ENCODE measurements at regions not wholly inside any gene's neighbourhood (a gene's known extent, or its start where the extent isn't known, plus 50 kb on each side); places are given as distances from the start of the nearest gene placed in this dataset.

- Histone ChIP-seq H4K20me1 (replicated peaks in 1 of 2; ENCODE audit: control insufficient read depth in 1 of 2, insufficient read depth in 2 of 2, low read length in 2 of 2) (no peaks in the 10 kb centered on the region), H3K9ac (replicated peaks in 1 of 4; ENCODE audit: extremely low read depth in 1 of 4, low read depth in 3 of 4, low read length in 3 of 4) (no peak overlapping the region), H4K8ac (ENCODE audit: extremely low read depth, insufficient read depth, low read length) (no peak overlapping the region), H3K4ac (replicated peaks; ENCODE audit: insufficient read length, low read depth, low read length) (no peak overlapping the region), H3K36me3 (ENCODE audit: control insufficient read depth in 2 of 4, insufficient read depth in 4 of 4, low read length in 3 of 4) (no peaks in the 10 kb centered on the region), H3K4me3 (ENCODE audit: extremely low read depth in 1 of 4, insufficient read depth in 2 of 4, low read depth in 3 of 4, low read length in 4 of 4) (no peak overlapping the region), H2BK12ac (ENCODE audit: low read depth, low read length) (no peak overlapping the region), H2AK5ac (ENCODE audit: low read depth, low read length) (no peak overlapping the region), H4K91ac (replicated peaks; ENCODE audit: insufficient read length, low read length) (no peak overlapping the region), H2BK15ac (ENCODE audit: low read length) (no peak overlapping the region), H3K18ac (ENCODE audit: extremely low read depth, low read length) (no peak overlapping the region), H3K14ac (ENCODE audit: insufficient read length) (no peak overlapping the region), H3K79me1 (ENCODE audit: low read depth, low read length) (no peaks in the 10 kb centered on the region), H2BK20ac (ENCODE audit: low read length) (no peak overlapping the region), H2BK120ac (replicated peaks; ENCODE audit: low read depth, low read length) (no peak overlapping the region), H3K4me1 (replicated peaks in 1 of 4; ENCODE audit: control insufficient read depth in 3 of 4, insufficient read depth in 4 of 4, low read length in 3 of 4) (no peaks in the 10 kb centered on the region), H3K4me2 (ENCODE audit: insufficient read depth in 1 of 2, low read depth in 2 of 2, low read length in 2 of 2) (no peak overlapping the region), H3K27me3 (replicated peaks in 1 of 4; ENCODE audit: control insufficient read depth in 3 of 4, extremely low read depth in 1 of 4, insufficient read depth in 3 of 4, low read length in 3 of 4) (no peaks in the 10 kb centered on the region), H3K79me2 (ENCODE audit: control insufficient read depth in 1 of 2, insufficient read depth in 2 of 2, low read length in 2 of 2) (no peaks in the 10 kb centered on the region), H4K5ac (ENCODE audit: insufficient read length, low read depth, low read length) (no peak overlapping the region), H3K56ac (replicated peaks; ENCODE audit: insufficient read length, low read depth, low read length) (no peak overlapping the region), H3K27ac (ENCODE audit: low read depth, low read length) (no peak overlapping the region), H3K23ac (ENCODE audit: insufficient read length) (no peak overlapping the region), H3K9me3 (ENCODE audit: insufficient read depth in 2 of 2, low read depth in 1 of 2, low read length in 1 of 2) (no peaks in the 10 kb centered on the region), H3K23me2 (ENCODE audit: low read depth, low read length) (no peaks in the 10 kb centered on the region), H2BK5ac (ENCODE audit: low read depth, low read length) (no peak overlapping the region), H2AFZ (ENCODE audit: low read length) (no peak overlapping the region)
- DNase-seq (ENCODE audit: low read depth in 1 of 2, low spot score in 2 of 2) (no peak), FAIRE-seq (no peak)
- CTCF ChIA-PET (ENCODE audit: partially characterized antibody): interaction anchor here (0.9 to 1.0 kb wide), 2 partner anchors 48 to 395 kb away, joined by 3 read pairs; no protein-coding TSS in a partner anchor
- POLR2A ChIA-PET (ENCODE audit: partially characterized antibody): no interaction called here
- TF ChIP-seq MAFK (IDR thresholded peaks at IDR 0.05; ENCODE audit: low read depth, low read length) (no peak), SRF (IDR thresholded peaks at IDR 0.05; ENCODE audit: low read depth, low read length) (no peak), CBX8 (IDR thresholded peaks at IDR 0.05; ENCODE audit: borderline replicate concordance, low read depth, low read length) (no peak), KDM5A (IDR thresholded peaks at IDR 0.05; ENCODE audit: low read length) (no peak), SAP30 (IDR thresholded peaks at IDR 0.05; ENCODE audit: insufficient read depth, insufficient replicate concordance, low read length) (no peak), TBP (IDR thresholded peaks at IDR 0.05; ENCODE audit: low read depth, low read length) (no peak), RFX5 (IDR thresholded peaks at IDR 0.05; ENCODE audit: borderline replicate concordance, low read depth, low read length) (no peak), HDAC6 (IDR thresholded peaks at IDR 0.05; ENCODE audit: low read depth, low read length) (no peak), RNF2 (IDR thresholded peaks at IDR 0.05; ENCODE audit: borderline replicate concordance, low read depth, low read length, missing control alignments, poor library complexity, severe bottlenecking) (no peak), SIN3A (conservative IDR thresholded peaks at IDR 0.05 in 1 of 2, IDR thresholded peaks at IDR 0.05 in 1 of 2; ENCODE audit: low read depth in 1 of 2, low read length in 2 of 2) (no peak), HDAC2 (IDR thresholded peaks at IDR 0.05; ENCODE audit: borderline replicate concordance in 1 of 2, low read depth in 2 of 2, low read length in 2 of 2) (no peak), RAD21 (IDR thresholded peaks at IDR 0.05 in 1 of 2, conservative IDR thresholded peaks at IDR 0.05 in 1 of 2; ENCODE audit: low read depth in 2 of 2, low read length in 2 of 2) (no peak), YY1 (IDR thresholded peaks at IDR 0.05; ENCODE audit: low read depth, low read length) (no peak), NRF1 (IDR thresholded peaks at IDR 0.05; ENCODE audit: low read depth, low read length) (no peak)
- TF ChIP-seq, protein P1, sequence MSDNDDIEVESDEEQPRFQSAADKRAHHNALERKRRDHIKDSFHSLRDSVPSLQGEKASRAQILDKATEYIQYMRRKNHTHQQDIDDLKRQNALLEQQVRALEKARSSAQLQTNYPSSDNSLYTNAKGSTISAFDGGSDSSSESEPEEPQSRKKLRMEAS (IDR thresholded peaks at IDR 0.05): no peak
Observed at GRCh38 chr4:38232741-38233140, 272.5 kb downstream of the PTTG2 start.
